GM19238 (cell line): ENCODE measurements at regions not wholly inside any gene's neighbourhood (a gene's known extent, or its start where the extent isn't known, plus 50 kb on each side); places are given as distances from the start of the nearest gene placed in this dataset.
"Not testable (repeated sequence)": the region's sequence is repeated elsewhere in the genome, so short reads cannot be mapped to it uniquely, and the experiment has no call there.

ENCODE experiments used
- DNase-seq: peaks from one replicate; pipeline ENCODE4 v3.0.0; 2011; ENCODE audit warnings: low spot score; ENCODE audit not compliant: insufficient read length

- DNase-seq, result no peak
Observed at GRCh38 chr10:6737758-6738111, 157.7 kb upstream of the PRKCQ start.

GRCh38 chr10:6737080-6737641, 157.1 kb upstream of the PRKCQ start:
- no peak for DNase-seq

DNA sequence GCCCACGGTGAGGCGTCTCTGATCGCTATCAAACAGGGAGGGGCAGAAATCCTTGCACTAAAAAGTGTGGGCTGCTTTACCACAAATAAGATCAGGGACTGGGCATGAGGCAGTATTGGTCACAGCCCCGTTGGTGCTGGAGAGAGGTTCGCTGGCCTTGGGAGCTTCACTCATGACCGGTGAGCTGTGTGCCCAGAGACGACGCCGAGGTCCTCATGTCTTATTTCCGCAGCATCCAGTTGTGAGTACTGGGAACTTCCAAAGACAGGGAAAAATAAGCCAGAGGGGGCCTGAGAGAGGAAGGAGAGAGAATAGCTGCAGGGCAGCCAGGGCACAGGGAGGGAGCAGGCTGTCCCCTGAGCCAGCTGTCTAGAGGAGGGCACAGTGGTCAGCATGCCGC, 154.2 kb upstream of the PRKCQ start:
- no peak for DNase-seq

- DNase-seq, result no peak
Observed at GRCh38 chr10:6729861-6730344, 149.8 kb upstream of the PRKCQ start.

GRCh38 chr10:6729071-6729774, 149.1 kb upstream of the PRKCQ start:
- no peak for DNase-seq

GRCh38 chr10:6726924-6727323, 146.8 kb upstream of the PRKCQ start:
- no peak for DNase-seq

GRCh38 chr10:6722616-6723004, 142.5 kb upstream of the PRKCQ start:
- DNase-seq, result no peak

GRCh38 chr10:6721964-6722615, 142.0 kb upstream of the PRKCQ start:
- DNase-seq, result no peak

GRCh38 chr10:6721480-6721879, 141.4 kb upstream of the PRKCQ start:
- DNase-seq, result no peak

GRCh38 chr10:6719561-6719960, 139.5 kb upstream of the PRKCQ start:
- DNase-seq, result no peak

DNA sequence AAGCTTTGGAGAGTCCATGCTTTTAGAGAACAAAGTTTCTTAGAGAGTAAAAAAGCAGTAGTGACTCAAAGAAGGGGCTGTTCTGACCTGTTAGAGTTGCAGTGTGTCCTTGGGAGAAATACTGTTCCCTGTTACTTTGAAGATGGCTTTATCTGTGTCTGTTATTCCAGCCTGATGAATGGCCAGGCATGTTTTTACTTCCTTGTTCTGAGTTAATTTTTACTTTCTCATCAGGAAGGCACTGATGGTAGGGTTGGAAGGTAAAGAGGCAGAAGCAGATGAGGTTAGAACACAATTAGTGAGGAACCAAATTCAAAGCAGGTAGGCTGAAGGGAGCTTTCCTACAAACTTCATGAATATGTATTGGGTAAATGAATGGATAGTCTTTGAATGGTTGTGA, 138.5 kb upstream of the PRKCQ start:
- no peak for DNase-seq

DNA sequence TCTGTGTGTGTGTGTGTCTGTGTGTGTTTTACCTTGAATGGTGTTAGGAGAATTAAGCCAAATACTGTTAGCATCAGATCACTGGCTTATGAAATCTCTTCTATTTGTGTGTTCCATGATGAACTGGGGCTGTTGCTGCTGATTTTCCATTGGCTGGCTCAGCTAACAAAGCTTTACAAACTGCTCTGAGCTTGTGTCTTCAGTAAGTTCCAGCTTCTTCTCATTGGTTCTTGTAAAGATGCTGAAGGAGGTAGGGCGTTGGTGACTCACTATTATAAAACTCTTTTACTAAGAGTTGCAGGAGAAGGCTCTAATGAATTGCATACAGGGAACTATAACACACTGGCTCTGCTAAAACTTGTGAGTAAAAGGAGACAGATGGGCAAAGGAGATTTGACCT, 136.4 kb upstream of the PRKCQ start:
- DNase-seq, result no peak

GRCh38 chr10:6713716-6714115, 133.6 kb upstream of the PRKCQ start:
- no peak for DNase-seq

GRCh38 chr10:6713120-6713519, 133.0 kb upstream of the PRKCQ start:
- DNase-seq, result no peak

DNA sequence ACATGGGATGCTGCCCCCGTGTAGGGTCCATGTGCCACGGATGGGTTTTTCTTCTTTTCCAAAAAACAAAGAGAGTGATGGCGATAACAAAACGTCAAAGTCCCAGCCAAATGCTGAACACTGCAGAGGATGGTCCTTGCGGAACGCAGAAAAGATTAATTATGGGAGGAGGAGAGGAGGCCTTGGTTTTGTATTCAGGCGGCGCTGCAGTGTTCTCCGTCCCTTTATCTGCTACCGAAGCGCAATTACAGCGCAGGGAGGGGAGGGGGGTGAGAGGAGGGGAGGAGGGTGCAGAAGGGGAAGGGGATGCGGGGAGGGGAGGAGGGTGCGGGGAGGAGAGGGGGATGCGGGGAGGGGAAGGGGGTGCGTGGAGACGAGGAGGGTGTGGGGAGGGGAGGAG, 131.8 kb upstream of the PRKCQ start:
- no peak for DNase-seq

GRCh38 chr10:6711408-6711841, 131.3 kb upstream of the PRKCQ start:
- DNase-seq, result no peak

DNA sequence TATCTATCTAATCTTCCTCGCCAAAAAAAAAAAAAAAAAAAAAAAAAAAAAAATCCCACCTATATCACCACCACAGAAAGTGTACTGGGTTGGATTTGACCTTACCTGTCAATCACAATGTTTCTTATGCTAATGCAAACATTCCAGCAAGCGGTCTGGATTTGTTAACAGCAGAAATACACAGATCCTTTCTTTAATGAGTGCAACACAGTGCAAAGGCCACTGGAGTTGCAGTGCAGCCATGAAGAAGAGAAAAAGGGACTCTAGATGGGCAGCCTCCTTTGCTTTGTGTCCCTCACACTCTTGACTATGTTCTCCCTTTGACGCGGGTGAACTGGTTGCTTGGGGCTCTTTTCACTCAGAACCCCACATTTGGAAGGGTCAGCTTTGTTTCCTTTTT, 127.3 kb upstream of the PRKCQ start:
- no peak for DNase-seq

DNA sequence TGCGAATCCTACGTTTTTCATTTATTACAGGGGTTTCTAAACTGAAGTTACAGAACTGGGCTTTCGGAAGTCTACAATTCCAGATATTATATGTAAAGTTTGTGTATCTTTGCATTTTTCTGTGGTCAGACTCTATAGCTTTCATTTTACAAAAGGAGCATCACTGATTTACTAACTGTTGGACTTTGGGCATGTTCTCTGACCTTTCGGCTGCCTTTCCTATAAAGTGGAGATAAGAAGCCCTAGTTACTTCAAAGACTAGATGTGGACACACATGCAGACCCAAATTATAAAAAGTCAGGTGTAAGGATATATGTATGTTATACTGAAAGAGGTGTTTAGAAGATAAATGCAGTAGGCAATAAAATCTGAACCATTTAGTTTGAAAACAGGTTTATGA, 126.6 kb upstream of the PRKCQ start:
- DNase-seq, result no peak

DNA sequence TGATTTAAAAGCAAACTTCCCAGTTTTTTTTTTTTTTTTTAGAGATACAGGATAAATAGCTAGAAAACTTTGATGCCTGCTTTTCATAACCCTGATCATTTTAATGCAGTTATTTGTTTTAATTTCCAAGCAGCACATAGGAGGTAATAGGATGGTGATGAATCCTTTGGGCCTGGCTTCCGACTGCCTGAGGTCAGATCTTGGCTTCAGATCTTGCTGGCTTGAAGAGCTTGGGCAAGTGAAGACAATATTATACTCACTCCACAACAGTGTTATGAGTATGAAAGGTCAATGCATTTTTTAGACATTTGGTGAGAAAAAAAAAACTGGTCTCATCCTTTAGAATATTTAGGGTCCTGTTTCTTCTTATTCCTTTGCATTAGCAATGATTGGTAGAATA, 124.8 kb upstream of the PRKCQ start:
- DNase-seq, result no peak

DNA sequence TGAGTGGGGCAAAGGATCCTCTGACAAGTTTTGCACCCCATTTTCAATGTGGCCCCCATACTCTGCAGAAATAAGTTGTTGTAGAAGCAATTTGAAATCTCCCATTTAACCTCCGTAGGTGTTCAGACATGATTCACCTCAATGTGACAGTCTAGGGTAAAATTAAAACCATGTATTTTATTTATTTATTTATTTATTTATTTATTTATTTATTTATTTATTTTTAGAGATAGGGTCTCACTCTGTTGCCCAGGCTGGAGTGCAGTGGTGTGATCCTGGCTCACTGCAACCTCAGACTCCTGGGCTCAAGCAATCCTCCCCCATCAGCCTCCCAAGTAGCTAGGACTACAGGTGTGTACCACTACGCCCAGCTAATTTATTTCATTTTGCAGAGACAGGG, 122.8 kb upstream of the PRKCQ start:
- not testable (repeated sequence) for DNase-seq

DNA sequence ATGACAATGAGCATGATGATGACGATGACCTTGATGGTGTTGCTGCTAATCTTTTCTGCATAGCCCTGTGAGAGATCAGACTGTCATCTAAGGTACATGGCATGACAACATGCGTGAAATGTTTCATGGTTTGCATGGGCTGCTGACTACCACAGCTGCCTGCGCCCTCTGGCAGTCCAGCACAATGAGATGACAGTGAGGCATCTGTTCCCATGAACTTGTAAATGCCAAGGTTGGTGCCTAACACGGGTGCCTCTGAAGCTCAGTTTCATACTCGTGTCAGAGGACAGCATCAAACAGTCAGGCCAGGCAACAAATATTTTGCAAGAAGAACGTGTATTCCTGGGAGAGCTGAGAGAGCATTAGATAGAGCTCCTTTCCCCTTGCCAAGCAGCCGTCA, 122.0 kb upstream of the PRKCQ start:
- no peak for DNase-seq

- DNase-seq, result no peak
Observed at GRCh38 chr10:6701289-6701688, 121.2 kb upstream of the PRKCQ start.

- no peak for DNase-seq
Observed at GRCh38 chr10:6700066-6700465, 120.0 kb upstream of the PRKCQ start.
